UCSD-AML1 (cell line): ENCODE measurements at regions not wholly inside any gene's neighbourhood (a gene's known extent, or its start where the extent isn't known, plus 50 kb on each side); places are given as distances from the start of the nearest gene placed in this dataset.
A peak's percentile ranks its signal among the peaks of the same experiment; 100 is the strongest.

ENCODE experiments used
- DNase-seq: peaks from one replicate; lab custom pipeline; 2025; ENCODE audit not compliant: unreplicated experiment; lab: John Stamatoyannopoulos, UW

GRCh38 chr16:51035711-51036110 lies 115.4 kb downstream of the SALL1 start:
- DNase-seq = no peak

GRCh38 chr16:51035110-51035498 lies 116.0 kb downstream of the SALL1 start:
- no peak for DNase-seq

GRCh38 chr16:51034481-51035109 lies 116.5 kb downstream of the SALL1 start:
- no peak for DNase-seq

- no peak for DNase-seq
Observed at GRCh38 chr16:51031598-51031997, 119.5 kb downstream of the SALL1 start.

- DNase-seq = no peak
Observed at GRCh38 chr16:51030516-51030915, 120.6 kb downstream of the SALL1 start.

- DNase-seq = no peak
Observed at GRCh38 chr16:51025588-51026290, 125.3 kb downstream of the SALL1 start.

DNA sequence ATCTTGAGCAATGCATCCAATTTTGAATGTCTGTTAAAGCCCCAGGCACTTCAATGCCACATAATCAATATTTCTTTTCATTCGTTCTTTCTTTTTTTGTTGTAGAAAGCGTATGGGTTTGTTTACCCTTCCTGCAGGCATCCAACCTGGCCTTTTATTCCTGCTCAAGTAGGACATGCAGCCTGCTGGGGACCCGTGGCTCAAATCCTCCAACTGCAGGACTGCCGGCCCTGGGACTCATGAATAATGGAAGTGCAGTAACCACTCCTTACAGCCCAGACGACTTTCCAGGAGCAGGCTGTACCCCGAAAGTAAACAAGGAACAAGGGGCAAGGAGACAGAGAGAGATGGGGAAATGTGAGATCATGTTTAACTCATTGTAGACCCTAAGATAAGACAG lies 126.4 kb downstream of the SALL1 start:
- DNase-seq = no peak

DNA sequence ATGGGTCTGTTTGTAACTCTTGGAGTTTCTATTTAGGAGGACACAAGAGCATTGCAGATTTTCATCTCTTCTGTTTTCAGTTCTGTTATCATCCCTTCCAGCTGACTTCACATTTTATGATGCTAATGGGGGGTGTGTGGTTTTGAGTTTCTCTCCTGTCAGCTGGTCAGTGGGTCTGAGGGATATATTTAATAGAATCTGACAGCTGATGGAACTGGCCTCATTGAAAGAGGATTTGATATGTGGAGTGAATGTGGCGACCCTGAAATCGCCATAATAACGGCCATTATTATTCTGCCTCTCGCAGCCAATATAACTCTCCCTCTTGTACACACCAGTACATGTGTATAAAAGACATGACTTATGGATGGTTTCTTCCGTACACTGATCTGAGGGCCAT lies 128.1 kb downstream of the SALL1 start:
- no peak for DNase-seq

- no peak for DNase-seq
Observed at GRCh38 chr16:51019617-51020016, 131.5 kb downstream of the SALL1 start.

- no peak for DNase-seq
Observed at GRCh38 chr16:51017969-51018368, 133.1 kb downstream of the SALL1 start.

DNA sequence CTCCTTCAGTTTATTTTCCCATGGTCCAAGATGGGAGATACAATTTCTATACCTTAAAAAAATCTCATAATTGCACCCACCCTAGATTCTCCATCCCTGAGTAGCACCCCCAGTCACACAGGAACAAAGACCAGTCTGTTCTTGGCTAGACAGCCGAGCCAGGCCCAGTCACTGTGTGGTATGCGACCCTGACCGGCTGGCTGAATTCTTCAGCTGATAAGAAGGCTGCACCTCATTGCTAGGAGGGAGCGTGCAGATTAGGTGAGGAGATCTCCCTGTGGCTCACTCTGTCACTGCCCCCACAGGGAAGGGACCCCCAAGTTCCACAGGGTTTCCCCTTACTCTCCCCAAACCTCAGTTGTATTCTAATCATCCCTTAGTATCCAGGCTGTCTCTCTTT lies 138.7 kb downstream of the SALL1 start:
- no peak for DNase-seq

DNA sequence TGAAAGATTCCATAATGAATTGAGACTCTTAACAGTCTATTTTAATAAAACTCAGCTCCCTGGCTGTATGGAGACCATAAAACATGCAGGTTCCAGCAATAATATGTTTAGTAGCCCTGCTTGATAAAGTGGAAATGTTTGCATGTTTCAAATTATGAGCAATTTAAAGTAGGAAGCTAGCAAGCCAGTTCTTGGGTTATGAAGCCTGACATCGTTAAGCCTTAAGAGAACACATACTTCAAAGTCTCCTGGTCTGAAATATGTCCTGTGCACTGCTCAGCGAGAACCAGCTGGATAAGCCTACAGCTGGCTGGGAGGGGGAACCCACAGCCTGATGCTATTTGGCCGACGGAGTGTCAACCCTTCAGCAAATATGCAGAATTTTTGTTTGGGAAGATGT lies 140.3 kb downstream of the SALL1 start:
- DNase-seq = no peak

DNA sequence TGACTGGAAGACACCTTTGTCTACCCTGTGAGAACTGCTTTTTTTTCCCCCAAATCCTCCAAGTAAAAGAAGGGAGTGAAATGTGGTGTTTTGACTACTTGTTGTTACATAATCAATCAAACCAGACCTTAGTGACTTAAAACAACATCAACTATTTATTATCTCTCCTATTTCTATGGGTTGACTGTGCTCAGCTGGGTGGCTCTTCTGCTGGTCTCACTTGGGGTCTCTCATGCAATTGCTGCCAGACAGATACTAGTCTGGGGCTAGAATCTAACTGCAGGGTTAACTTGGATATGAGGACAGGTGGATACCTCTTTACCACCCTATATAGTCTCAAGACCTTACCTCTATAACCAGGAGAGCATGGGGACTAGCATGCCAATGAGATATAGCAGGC lies 141.3 kb downstream of the SALL1 start:
- no peak for DNase-seq

- DNase-seq = no peak
Observed at GRCh38 chr16:51009359-51009758, 141.7 kb downstream of the SALL1 start.

DNA sequence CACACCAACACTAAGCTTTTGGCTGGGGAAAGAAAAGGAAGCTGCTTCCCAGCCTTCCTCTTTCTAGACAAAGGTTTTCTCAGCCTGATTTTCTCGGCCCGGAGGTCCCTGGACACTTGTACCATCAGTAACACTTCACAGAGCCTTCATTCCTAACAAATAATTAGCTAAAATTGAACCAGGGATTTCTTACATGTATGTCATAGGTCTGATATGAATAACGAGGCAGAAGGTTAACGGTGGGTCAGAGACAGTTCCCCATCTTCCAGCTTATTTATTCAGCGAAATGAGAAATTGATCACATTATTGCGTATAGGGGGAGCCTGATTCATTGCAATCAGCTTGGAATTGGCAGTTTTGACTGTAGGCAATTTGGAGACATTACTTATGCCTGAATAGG lies 142.5 kb downstream of the SALL1 start:
- no peak for DNase-seq

- no peak for DNase-seq
Observed at GRCh38 chr16:51008037-51008436, 143.0 kb downstream of the SALL1 start.

- DNase-seq = no peak
Observed at GRCh38 chr16:51003850-51004566, 147.1 kb downstream of the SALL1 start.

DNA sequence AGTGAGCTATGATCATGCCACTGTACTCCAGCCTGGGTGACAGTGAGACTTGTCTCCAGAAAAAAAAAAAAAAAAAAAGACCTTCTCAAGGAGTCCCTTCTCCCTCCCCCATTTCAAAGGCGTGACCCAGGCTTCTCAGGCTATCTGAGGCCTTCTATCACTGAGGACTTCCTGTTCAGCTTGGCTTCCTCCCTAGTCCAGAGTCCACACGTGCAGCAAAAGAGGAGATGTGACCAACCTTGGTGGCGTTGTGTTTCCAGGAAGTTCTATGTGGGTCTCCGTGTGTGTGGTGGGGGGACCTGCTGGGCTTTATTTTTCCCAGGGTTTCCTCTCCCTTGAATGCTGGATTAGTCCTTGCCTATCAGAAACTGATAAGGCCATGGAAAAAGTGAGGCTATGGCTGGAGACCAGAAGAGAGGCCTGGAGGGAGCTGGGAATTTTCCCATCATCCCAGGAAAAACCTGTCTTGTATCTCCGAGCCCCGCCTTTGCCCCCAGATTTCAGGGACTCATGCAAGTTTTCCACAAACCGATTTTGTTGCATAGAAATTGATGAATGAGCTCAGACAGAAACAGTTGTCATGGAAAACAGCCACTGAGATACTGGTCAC lies 148.1 kb downstream of the SALL1 start:
- DNase-seq = peak; percentile 44

DNA sequence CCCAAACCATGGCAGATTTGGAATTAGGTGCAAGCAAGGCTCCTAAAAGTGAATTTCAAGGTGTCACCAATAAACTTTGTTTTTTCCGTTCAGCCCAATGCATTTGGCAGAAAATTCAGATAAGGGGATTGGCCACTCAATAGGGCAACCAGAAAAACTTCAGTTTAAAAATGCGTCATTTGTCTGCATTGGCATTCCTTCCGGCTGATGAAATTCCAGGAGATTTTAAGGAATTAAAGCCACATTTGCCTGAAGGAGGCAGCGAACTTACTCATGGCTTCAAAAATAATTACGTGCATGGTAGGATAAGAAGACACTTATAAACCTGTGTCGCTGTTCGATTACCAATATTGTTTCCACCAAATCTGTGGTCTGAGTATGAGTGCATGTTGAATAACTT lies 151.9 kb downstream of the SALL1 start:
- no peak for DNase-seq

GRCh38 chr16:50998411-50998810 lies 152.7 kb downstream of the SALL1 start:
- DNase-seq = no peak

GRCh38 chr16:50997679-50998078 lies 153.4 kb downstream of the SALL1 start:
- no peak for DNase-seq

- DNase-seq = no peak
Observed at GRCh38 chr16:50996830-50997186, 154.3 kb downstream of the SALL1 start.
